ENCODE measurements at regions not wholly inside any gene's neighbourhood (a gene's known extent, or its start where the extent isn't known, plus 50 kb on each side); places are given as distances from the start of the nearest gene placed in this dataset.

DNA sequence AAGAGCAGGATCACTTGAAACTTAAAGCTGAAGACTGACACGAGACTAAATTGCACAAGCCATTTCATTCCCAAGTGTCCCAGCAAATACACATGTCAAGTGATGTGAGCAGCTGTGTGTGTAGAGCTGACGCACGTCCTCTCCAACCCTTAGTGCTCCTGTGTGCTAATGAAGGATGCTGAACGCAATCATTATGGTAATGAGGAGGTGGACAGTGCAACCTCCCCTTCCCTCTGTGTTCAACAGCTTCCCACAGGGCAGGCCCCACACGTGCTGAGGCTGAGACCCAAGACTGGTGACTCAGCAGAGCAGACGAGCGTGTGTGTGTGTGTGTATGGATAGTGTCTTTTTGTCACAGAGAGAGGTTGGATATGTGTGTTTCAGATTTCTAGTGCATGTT is 702.1 kb downstream of the SEMA5A start:
- TF ChIP-seq, protein P1, sequence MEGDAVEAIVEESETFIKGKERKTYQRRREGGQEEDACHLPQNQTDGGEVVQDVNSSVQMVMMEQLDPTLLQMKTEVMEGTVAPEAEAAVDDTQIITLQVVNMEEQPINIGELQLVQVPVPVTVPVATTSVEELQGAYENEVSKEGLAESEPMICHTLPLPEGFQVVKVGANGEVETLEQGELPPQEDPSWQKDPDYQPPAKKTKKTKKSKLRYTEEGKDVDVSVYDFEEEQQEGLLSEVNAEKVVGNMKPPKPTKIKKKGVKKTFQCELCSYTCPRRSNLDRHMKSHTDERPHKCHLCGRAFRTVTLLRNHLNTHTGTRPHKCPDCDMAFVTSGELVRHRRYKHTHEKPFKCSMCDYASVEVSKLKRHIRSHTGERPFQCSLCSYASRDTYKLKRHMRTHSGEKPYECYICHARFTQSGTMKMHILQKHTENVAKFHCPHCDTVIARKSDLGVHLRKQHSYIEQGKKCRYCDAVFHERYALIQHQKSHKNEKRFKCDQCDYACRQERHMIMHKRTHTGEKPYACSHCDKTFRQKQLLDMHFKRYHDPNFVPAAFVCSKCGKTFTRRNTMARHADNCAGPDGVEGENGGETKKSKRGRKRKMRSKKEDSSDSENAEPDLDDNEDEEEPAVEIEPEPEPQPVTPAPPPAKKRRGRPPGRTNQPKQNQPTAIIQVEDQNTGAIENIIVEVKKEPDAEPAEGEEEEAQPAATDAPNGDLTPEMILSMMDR (IDR thresholded peaks at IDR 0.05; ENCODE audit: insufficient read depth, missing control alignments) = no peak
- FAIRE-seq = no peak
- no peak for DNase-seq (ENCODE audit: insufficient read length, low spot score)

DNA sequence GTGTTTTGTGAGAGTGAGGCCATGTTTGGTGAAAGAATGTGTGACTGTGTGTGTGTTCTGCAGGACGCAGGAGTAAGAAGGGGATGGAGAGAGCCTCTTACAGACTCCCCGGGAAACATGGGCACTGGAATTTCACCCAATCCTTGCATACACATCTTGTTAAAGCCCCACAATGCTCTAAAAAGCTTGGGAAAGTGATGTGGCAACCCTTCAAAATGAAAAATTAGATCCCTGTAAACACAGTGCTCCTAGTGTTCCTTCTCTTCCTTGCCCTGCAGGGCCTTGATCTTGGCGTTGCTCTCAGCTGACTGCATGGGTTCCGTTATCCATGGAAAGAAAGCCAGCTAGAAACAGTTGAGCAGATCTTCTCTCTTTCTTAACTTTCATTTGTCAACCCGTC is 701.7 kb downstream of the SEMA5A start:
- FAIRE-seq = no peak
- TF ChIP-seq, protein P1 (IDR thresholded peaks at IDR 0.05; ENCODE audit: insufficient read depth, missing control alignments) = no peak
- no peak for DNase-seq (ENCODE audit: insufficient read length, low spot score)

DNA sequence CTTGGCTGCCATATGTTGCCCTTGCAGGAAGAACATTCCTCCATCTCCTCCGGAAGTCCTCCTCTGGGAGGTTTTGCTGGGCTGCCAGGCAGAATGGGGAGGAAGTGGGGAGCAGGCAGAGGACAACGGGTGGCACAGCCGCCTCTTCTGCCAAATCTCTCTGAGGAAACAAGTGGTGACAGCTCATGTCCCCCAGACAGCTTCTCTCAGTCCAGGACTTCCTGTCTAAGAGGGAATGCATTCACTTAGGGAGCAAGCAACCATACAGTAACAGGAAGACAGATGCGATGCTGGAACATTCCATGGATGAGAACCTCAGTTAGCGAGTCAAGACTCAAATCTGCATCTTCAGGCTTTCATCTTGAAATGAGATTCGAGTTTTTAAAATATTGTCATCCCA is 701.0 kb downstream of the SEMA5A start:
- FAIRE-seq (no peak), DNase-seq (ENCODE audit: insufficient read length, low spot score) (no peak)
- TF ChIP-seq, protein P1 (IDR thresholded peaks at IDR 0.05; ENCODE audit: insufficient read depth, missing control alignments) = no peak

DNA sequence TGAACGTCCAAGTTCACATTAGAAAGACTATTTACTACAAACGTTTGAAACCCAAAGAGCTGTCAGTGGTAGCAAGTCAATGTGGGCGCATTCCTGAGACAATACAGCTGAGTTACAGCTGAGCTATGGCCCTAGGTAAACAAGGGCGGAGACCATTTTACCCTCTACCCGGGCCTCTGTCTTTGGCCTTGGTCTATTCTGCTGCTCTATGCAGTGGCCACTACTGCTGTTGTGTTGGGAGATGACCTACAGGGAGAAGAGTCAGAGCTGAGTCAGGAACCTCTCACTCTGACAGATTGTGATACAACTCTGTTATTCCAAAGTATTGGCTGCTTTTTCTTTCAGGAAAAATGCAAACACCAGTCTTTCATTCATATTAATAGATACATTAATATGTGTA is 700.6 kb downstream of the SEMA5A start:
- TF ChIP-seq, protein P1 (IDR thresholded peaks at IDR 0.05; ENCODE audit: insufficient read depth, missing control alignments) = no peak
- no peak for FAIRE-seq
- DNase-seq (ENCODE audit: insufficient read length, low spot score) = no peak

GRCh38 chr5:8848366-8848765 is 697.5 kb downstream of the SEMA5A start:
- TF ChIP-seq, protein P1 (IDR thresholded peaks at IDR 0.05; ENCODE audit: insufficient read depth, missing control alignments) = no peak
- DNase-seq (ENCODE audit: insufficient read length, low spot score) (no peak), FAIRE-seq (no peak)

DNA sequence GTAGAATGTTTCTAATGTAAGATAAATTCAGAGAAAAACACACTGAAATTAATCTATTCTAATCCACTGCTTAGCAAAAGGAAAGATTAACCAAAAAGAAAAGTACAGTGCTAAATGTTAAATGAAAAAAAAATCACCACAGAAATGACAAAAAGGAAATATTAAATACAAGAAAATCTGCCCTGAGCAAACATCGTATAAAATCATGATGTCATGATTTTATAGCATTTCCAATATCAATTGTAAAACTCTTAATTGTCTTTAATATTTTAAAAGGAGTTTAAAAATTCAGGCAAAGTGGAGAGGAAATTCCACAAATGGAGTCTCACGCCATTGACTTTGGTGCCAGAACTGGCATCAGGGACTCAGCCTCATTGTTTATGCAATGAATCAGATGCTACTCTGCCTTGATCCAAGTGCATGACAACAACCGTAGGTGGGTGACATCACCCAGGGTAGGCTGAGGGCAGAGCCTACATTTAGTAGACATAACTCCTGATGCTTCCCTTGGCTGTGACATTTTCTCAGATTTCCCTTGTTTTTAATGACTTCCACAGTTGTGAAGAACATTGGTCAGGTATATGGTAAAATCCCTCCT is 696.8 kb downstream of the SEMA5A start:
- FAIRE-seq = no peak
- no peak for DNase-seq (ENCODE audit: insufficient read length, low spot score)

GRCh38 chr5:8851101-8851500 is 694.8 kb downstream of the SEMA5A start:
- DNase-seq (ENCODE audit: insufficient read length, low spot score) (no peak), FAIRE-seq (no peak)
- TF ChIP-seq, protein P1 (IDR thresholded peaks at IDR 0.05; ENCODE audit: insufficient read depth, missing control alignments) = no peak

More for the DNA sequence above, 696.8 kb downstream of the SEMA5A start:
- TF ChIP-seq, protein P1 (IDR thresholded peaks at IDR 0.05; ENCODE audit: insufficient read depth, missing control alignments) = no peak

All from D721Med (cell line).